GM19239 (cell line): ENCODE measurements at regions not wholly inside any gene's neighbourhood (a gene's known extent, or its start where the extent isn't known, plus 50 kb on each side); places are given as distances from the start of the nearest gene placed in this dataset.

Experiments used
- DNase-seq: peaks from one replicate; pipeline ENCODE4 v3.0.0; 2011; ENCODE audit warnings: low spot score; ENCODE audit not compliant: insufficient read length
- FAIRE-seq: peaks from 2 replicates; lab custom pipeline; 2011; peaks lifted over from hg19 to GRCh38; lab: Jason Lieb, UNC

DNA sequence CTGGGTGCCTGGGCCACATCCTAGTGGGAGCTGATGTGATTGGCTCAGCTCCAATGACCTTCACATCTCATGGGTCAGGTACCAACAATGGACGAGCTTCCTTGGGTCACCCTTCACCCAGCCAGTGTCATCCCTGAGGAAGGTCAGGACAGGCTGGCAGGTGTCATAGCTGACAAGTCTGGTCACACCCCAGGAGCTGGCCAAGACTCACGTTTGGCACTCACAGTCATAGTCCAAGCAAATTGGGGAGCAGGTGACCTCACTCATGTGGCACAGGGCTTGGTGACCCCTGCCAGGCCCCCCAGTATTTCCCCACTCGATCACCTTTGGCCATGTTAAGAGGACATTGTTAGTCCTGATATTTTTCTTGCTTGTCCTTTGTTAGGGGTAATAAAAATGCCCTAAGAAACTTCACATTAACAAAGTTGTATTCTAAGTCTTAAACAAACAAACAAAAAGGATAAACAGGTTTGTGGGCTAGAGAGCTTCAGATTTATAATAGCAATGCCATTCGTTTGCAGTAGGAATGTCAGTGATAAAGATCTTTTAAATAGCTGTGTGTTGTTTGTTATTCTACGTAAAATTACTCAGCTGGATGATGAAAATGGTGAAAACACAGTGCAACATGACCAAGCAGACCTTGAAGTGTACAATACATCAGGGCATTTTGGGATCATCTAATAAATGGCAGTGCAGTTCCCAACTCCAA is 79.5 kb upstream of the POMGNT2 start:
- FAIRE-seq (no peak), DNase-seq (no peak)

DNA sequence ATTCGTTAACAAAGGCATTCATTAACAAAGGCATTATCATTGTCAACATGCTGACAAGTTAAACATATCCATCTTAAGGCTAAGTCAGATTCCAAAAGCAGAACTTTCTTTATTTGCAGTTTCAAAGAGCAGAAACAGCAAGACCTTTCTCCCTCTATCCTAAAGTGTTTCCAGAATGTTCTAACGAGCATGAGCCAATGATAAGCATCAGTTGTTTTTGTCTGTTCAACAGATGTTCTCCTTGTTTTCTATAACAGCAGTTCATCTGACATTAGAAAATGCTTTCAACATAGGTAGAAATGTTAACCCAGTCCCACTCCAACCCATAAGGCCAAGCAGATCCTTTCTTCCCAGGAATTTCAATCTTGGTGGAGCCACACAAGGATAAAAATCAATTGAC is 77.6 kb upstream of the POMGNT2 start:
- FAIRE-seq (no peak), DNase-seq (no peak)

DNA sequence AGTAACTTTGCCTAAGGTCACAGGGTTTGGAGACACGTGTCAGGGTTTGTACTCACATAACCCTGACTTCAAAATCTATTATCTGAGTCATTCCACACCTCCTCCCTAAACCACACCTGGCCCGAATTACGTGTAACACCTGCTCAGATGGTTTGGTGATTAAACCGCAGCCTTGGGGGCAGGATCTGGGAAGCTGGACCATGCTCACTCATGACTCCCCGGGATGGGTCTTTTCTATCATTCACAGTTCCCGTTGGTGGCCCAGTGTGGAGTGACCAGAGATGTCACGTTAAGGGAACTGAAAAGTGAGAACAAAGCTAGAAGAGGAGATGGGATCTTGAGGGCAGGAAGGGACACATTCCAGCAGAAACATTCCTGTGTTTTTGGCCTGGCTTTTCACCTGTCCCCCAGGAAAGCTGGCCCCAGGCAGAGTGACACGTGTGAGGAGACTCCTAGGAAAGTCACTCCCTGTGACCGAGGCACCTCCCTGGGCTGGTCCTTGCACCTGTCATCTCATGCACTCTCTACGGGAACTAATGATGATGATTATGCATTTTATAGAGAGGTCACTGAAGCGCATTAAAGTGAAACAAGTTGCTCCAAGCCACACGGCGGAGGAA is 75.4 kb upstream of the POMGNT2 start:
- DNase-seq = peak; percentile 29

DNA sequence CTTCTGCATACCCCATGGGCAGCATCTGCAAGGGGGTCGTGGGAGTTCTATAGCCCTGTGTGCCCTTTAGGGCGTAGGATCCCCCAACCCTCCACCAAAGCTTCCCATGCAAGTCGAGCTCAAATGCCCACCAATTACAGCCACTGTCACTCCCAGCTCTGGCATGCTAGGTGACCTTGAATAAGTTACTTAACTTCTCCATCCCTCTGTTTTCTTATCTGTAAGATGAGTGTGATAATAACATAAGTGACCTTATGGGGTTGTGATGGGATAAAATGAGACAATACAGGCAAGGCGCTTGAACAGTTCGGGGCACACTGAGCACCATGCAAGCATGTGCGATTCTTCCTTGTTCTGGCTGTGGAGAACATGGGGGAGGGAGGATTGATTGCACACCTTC is 74.8 kb upstream of the POMGNT2 start:
- FAIRE-seq (peak; percentile 11), DNase-seq (no peak)

More for the DNA sequence above, 75.4 kb upstream of the POMGNT2 start:
- FAIRE-seq = peak; percentile 82

DNA sequence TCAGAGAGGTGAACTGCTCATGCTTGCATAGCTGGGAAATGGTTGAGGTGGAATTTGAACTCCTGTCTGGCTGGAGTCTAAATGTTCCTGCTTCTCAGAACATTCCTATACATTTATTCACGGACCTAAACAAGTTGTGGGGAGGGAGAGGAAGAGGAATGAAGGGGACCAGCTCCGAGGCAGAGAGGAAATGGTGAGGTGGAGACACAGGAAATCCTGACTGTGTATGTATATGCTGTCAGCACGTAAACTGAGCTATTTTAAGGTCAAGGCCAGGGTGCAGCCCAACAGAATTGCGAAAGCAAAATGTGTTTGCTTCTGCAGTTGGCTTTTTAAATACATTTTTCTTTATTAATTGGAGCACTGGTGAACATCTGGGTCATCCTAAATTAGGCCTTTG is 74.1 kb upstream of the POMGNT2 start:
- FAIRE-seq = peak; percentile 86
- peak; percentile 15 for DNase-seq

DNA sequence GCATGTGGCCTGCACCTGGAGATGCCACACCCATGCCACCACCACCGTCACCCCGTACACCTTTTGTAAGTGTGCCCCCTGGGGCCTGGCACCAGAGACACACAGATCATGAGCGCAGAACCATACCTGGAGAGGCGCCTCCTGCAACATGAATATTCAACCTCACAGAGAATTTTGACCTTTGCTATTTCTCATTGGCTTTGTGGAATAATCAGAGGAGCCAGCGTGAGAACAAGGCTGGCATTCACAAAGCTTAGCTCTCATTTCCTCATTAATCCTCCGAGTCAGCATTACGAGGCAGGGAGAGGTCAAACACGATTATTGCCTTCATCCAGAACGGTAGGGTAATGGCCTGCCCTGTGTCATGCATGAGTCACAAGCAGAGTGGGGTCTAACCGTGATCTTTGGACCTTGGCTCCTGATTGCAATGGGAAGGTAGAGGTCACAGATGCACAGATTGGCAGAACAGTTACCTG is 73.0 kb upstream of the POMGNT2 start:
- no peak for DNase-seq
- FAIRE-seq = no peak

DNA sequence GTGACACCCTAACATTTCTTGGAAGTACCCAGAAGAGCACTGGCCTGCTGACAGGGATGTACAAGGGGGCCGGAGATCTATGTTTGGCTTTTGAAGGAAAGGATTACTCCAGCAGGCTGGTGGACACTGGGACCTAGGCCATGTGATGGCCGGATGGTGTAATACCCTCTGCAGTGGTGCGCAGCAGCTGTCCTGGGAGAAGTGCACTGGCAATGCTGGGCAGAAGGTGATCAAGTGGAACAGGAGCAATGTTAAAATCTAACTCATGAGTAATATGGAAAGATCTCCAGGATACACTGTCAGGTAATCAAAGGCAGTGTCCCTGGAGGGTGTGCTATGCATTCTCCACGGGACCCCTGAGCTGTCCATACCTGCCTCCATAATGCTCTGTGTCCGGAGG is 71.2 kb upstream of the POMGNT2 start:
- DNase-seq = no peak
- no peak for FAIRE-seq

DNA sequence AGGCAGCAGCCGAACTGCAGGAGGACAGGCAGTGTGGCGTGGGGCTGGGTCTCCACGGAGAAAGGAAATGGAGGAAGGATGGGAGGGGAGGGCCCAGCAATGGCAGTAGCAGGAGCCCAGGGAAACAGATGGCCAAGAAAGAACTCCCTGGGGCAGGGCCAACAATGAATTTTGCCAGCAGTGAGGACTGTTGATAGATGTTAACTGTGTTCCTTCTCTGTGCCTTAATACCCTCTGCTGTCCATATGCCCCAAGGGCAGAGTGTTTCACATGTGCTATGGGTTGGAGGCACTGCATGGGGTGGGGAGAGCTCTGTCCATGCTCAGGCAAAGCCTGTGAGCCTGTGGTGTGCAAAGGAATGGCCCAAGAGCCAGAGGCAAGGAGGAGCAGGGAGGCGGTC is 70.8 kb upstream of the POMGNT2 start:
- DNase-seq (no peak), FAIRE-seq (no peak)

DNA sequence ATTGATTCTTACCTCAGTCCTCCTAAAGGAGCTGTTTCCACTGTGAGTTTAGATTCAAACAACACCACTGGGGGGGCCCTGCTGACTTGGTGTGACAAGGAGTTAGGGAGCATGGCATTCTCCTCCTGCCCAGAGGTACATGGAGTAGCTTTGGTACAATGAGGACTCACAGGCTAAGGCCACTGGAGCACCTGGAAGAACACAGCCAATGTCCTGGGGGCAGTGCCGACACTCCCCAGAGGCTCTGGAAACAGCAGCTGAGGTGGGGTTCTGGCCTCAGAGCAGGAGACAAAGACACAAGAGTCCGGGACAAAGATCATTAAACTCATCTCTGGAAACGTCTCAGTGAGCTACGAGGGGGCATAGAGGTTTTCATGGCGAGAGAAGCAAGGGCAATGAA is 69.7 kb upstream of the POMGNT2 start:
- FAIRE-seq (no peak), DNase-seq (no peak)

DNA sequence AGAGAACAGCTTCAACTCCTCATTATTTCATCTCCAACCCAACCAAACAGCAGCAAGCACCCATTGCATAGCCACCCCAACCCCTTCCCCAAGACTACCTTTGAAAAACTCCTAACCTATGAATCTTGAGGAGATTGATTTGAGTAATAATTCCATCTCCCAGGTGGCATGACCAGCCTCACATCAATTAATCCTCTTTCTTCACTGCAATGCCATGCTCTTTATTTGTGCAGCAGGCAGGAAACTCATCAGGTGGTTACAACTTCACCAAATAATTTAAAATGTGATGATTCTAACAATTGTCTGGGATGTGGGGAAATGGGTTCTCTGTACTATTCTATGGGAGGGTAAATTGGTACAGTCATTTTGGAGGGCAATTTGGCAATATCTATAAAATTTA is 68.1 kb upstream of the POMGNT2 start:
- DNase-seq (no peak), FAIRE-seq (no peak)

DNA sequence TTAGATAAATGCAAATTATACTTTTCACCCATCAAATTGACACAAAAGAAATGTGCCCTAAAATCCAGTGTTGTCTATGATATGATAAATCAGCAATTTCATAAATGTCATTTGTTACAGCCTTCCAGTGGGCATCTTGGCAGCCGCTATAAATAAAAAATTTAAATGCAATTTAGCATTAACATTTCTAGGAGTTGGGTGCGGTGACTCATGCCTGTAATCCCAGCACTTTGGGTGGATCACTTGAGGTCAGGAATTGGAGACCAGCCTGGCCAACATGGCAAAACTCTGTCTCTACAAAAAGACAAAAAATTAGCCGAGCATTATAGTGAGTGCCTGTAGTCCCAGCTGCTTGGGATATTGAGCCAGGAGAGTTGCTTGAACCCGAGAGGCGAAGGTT is 65.9 kb upstream of the POMGNT2 start:
- no peak for DNase-seq
- FAIRE-seq = no peak

DNA sequence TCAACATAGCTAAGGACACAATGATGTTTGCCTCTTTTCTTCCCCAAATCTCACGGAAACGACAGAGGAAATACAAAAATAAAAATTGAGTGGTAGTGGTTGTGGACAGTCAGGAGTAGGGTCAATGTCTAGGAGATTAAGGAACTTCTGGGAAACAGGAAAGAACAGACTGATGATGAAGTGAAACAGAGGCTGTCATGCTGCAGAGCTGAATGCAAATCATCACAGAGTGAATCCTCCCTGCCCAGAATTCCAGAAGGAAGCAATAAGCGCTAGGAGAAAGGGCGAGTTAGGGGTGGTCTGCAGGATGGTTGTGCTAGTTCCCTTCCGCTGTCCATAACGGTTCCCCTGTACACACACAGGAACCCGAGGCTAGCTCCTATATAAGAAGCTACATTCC is 64.7 kb upstream of the POMGNT2 start:
- no peak for FAIRE-seq
- no peak for DNase-seq

DNA sequence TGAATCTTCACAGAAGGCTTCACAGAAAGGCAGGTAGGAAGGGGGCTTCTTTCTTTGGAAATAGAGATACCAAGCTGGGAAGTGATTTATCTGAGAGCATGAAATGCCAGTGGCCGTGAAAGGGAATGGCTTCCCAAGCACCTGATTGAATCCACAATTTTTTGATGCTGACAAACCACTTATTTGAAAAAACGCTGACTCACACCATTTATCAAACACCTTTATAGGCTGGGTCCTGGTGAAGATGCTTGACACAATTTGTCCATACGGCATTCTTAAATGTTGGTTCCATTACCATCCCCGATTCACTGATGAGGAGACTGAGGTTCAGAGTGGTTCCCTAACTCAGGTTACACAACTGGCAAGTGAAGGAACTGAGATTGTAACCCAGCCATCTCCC is 64.1 kb upstream of the POMGNT2 start:
- no peak for FAIRE-seq
- DNase-seq = no peak

DNA sequence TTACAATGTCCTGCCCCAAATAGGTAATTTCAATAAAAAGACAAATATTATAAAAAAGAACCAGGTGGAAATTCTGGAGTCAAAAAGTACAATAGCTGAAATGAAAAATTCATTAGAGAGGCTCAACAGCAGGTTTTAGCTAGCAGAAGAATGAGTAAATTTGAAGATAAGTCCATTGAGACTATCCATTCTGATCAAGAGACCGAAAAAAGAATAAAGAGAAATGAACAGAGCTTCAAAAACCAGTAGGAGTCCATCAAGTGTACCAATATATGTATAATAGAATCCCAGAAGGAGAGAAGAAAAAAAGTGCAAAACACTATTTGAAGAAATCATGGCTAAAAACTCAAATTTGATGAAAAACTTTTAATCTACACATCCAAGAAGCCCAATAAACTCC is 60.5 kb upstream of the POMGNT2 start:
- DNase-seq (no peak), FAIRE-seq (no peak)

DNA sequence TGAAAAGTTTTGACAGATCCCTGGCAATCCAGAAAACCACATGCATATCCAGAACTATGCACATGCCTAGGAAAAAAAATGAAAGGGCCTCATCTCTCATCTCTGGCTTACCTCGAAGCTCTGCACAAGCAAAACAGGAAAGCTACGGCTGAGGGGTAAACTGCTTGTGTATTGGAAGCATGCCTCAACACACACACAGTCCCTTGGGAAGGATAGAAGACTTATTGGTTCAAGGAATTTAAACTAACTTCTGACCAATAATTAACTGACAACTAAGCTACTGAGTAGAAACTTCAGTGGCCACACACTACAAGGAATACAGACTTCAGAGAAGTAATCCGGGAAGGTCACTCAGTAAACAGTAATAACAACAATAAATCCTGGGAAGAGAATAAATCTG is 59.9 kb upstream of the POMGNT2 start:
- DNase-seq (no peak), FAIRE-seq (no peak)

DNA sequence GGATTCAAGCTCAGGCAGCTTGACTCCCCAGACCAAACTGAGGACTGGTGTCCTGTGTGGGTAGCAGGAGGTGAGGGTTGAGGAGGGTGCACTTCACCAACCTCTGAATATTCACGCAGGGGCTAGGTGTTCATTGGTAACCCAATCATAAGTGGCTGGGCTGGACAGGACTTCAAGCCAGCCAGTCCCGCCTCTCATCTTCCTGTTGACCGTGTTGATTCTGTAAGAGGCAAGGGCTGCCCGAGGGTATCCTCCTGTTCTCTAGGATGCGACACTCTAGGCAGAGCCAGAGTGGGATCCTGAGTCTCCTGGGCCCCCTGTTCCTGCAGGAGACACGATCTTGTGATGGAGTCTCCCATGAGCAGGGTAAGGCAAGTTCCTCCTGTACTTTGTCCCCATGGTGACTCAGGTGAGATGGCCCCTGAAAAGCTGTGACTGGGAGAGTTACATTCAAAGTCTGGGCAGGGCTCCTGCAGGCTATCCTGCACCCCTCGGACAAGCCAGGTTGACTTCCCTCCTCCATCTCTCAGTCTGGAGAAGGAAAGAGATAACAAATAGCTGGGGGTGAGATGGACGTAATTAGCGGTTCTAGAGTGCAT is 58.1 kb upstream of the POMGNT2 start:
- no peak for DNase-seq
- FAIRE-seq = no peak

DNA sequence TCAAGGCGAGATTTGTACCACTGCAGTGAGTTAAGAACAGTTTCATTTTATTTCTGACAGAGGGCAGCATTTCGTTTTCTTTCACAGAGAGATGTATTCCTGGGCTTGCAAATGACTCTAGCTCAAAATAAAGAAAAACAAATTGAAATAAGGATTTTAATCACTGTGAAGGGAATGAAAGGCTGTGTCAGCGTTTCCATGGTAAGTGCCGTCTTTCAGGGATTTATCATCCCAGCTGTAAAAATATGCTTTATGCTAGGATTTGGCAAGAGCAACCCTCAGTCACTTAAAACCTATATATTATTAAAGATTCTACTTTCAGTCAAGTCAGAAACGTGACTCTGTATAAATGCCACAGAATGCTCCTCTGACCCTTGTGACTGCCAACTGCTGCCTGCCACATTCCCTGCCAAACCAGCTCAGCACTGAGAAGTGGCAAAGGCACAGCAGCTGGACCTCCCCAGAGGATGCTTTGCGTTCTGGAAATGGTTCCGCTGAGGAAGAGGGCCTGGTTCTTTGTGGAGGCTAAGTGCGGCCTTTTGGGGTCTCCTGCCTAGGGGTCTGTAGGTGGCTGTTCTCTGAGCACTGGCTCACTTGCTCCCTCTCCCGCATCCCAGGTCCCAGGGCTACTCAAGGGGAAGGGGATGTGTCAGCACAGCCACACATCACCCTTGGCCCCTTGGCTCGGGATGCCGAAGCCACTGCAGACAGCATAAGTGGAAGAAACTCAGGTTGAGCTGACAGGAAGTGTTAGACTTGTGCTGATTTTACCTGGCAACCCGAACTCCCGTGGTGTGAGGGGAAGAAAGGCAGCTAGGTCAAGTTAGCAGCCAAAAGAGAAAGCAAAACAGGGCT is 56.6 kb upstream of the POMGNT2 start:
- FAIRE-seq (peak; percentile 72), DNase-seq (peak; percentile 14)

DNA sequence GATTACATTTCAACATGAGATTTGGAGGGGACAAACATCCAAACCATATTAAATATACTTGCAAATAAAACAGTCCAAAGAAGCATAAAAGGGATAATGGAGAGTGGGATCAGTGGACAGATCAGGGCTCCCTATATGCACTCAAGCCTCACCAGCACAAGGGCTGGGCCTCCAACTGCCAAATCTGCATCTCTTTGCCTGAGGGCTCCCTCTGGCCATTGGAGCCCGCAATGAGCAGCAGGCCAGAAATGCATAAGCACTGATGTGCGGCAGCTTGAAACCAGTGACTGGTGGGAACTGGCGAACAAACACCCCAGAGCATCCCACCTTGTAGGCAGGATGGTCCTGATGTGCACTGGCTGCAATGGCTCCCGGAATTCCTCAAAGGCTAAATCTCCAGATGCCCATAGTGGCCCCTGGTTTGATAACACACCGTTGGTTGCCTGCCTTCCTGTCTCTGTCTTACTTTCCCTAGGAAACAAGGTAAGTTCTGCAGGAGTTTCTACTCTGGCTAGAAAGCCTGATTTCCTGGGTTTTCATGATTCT is 55.9 kb upstream of the POMGNT2 start:
- DNase-seq = no peak
- FAIRE-seq = no peak

DNA sequence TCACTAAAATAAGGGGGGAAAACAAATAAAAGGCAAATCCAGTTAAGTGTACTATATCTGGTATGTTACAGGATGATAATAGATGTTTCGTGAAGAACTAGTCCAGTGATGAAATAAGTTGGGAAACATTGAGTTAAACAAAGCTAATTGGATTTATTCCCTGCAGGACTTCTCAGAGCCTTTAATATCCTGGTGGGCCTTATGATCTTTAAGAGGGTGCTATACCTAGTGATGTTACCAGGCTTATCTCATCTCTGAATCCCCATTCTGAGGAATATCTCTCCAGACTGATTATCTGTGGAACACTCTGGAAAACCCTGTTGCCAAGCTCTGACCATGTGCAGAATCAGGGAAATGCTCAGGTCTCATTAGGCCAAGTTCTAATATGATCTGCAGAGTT is 54.8 kb upstream of the POMGNT2 start:
- FAIRE-seq = no peak

DNA sequence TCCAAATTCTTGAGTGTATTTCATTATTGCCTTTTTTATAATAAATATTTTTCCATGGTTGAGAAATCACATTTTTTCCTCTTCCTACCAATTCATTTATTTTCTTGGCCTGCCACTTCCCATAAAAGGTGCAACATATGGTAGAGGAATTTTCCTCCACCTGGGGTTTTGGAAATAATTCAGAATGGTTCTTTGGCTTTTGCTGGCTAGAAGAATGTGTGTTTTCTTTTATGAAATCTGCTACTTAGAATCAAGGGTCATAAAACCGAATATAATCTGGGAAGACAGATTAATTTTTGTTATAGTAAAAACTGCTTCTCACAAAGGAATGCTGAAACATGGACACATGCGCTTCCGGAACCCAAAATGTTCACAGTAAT is 54.0 kb upstream of the POMGNT2 start:
- DNase-seq (no peak), FAIRE-seq (no peak)

More for the DNA sequence above, 54.8 kb upstream of the POMGNT2 start:
- no peak for DNase-seq
